ENCODE measurements at regions not wholly inside any gene's neighbourhood (a gene's known extent, or its start where the extent isn't known, plus 50 kb on each side); places are given as distances from the start of the nearest gene placed in this dataset.

GRCh38 chr11:87934182-87934581 lies 241.1 kb downstream of the RAB38 start:
- TF ChIP-seq MAX (IDR thresholded peaks at IDR 0.05), result no peak
- no peak for TF ChIP-seq REST (IDR thresholded peaks at IDR 0.05)
- no peak for TF ChIP-seq GABPA (IDR thresholded peaks at IDR 0.05 in 1 of 2, conservative IDR thresholded peaks at IDR 0.05 in 1 of 2)
- no peak for TF ChIP-seq CTCF (IDR thresholded peaks at IDR 0.05; ENCODE audit: low read depth, low read length, missing input control)
- TF ChIP-seq HNF4G (IDR thresholded peaks at IDR 0.05), result no peak
- TF ChIP-seq JUND (IDR thresholded peaks at IDR 0.05), result no peak
- no peak for TF ChIP-seq RAD21 (IDR thresholded peaks at IDR 0.05)
- no peak for TF ChIP-seq YY1 (IDR thresholded peaks at IDR 0.05)

All from liver (tissue), 3 donors.